GM13976 (cell line): ENCODE measurements at regions not wholly inside any gene's neighbourhood (a gene's known extent, or its start where the extent isn't known, plus 50 kb on each side); places are given as distances from the start of the nearest gene placed in this dataset.
"Not testable (repeated sequence)": the region's sequence is repeated elsewhere in the genome, so short reads cannot be mapped to it uniquely, and the experiment has no call there.

ENCODE experiments used
- DNase-seq: peaks from one replicate; pipeline ENCODE4 v3.0.0; 2012; ENCODE audit warnings: low spot score
- in situ Hi-C: fragments of 300-500 bp; cut with MboI; formaldehyde crosslinking; loops from one replicate; pipeline ENCODE4 v1.12.0; 2022; ENCODE audit warnings: low sequenced_read_pairs, mixed read lengths, inconsistent platforms; ENCODE audit not compliant: unreplicated experiment
- TF ChIP-seq, protein P1 (sequence below): IDR thresholded peaks from 2 replicates; pipeline ENCODE4 v1.5.1; 2012; ENCODE audit warnings: borderline replicate concordance, mild to moderate bottlenecking; ENCODE audit not compliant: insufficient read depth; ENCODE audit errors: extremely low read depth, missing control alignments, control extremely low read depth

DNA sequence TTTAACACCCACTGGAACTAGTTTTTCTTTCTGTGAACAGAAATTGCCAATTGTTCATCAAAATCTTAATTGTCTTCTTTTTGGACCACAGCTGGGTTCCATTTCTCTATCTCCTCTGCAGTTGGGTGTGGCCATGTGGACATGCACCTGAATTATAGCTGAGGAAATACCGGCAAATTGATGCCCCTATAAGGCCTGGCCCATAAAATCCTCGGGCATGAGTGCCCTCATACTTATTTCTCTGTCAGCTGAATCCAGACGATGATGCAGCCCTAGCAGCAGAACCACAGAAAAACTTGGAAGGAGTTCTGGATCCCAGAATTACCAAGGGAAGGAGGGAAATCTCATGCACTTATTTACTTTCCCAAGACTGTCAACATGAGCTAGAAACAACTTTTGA lies 249.0 kb downstream of the CYRIA start:
- TF ChIP-seq, protein P1, sequence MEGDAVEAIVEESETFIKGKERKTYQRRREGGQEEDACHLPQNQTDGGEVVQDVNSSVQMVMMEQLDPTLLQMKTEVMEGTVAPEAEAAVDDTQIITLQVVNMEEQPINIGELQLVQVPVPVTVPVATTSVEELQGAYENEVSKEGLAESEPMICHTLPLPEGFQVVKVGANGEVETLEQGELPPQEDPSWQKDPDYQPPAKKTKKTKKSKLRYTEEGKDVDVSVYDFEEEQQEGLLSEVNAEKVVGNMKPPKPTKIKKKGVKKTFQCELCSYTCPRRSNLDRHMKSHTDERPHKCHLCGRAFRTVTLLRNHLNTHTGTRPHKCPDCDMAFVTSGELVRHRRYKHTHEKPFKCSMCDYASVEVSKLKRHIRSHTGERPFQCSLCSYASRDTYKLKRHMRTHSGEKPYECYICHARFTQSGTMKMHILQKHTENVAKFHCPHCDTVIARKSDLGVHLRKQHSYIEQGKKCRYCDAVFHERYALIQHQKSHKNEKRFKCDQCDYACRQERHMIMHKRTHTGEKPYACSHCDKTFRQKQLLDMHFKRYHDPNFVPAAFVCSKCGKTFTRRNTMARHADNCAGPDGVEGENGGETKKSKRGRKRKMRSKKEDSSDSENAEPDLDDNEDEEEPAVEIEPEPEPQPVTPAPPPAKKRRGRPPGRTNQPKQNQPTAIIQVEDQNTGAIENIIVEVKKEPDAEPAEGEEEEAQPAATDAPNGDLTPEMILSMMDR: no peak
- DNase-seq: no peak
- in situ Hi-C loops: no loop called here

DNA sequence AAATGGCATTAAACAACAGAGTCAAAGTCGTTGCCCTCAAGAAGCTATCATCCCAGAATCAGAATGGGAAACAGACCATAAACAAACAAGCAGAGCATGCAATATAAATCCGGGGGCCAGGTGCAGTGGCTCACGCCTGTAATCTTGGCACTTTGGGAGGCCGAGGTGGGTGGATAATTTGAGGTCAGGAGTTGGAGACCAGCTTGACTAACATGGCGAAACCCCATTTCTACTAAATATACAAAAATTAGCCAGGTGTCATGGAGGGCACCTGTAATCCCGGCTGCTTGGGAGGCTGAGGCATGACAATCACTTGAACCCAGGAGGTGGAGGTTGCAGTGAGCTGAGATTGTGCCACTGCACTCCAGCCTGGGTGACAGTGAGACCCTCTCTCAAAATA lies 249.8 kb downstream of the CYRIA start:
- in situ Hi-C loops, DNase-seq: not testable (repeated sequence)

- TF ChIP-seq, protein P1: no peak
- in situ Hi-C loops: no loop called here
- DNase-seq: no peak
These were observed 251.7 kb downstream of the CYRIA start for GRCh38 chr2:16413947-16414346.

GRCh38 chr2:16413285-16413684 lies 252.3 kb downstream of the CYRIA start:
- in situ Hi-C loops: no loop called here
- no peak for DNase-seq
- TF ChIP-seq, protein P1: no peak

DNA sequence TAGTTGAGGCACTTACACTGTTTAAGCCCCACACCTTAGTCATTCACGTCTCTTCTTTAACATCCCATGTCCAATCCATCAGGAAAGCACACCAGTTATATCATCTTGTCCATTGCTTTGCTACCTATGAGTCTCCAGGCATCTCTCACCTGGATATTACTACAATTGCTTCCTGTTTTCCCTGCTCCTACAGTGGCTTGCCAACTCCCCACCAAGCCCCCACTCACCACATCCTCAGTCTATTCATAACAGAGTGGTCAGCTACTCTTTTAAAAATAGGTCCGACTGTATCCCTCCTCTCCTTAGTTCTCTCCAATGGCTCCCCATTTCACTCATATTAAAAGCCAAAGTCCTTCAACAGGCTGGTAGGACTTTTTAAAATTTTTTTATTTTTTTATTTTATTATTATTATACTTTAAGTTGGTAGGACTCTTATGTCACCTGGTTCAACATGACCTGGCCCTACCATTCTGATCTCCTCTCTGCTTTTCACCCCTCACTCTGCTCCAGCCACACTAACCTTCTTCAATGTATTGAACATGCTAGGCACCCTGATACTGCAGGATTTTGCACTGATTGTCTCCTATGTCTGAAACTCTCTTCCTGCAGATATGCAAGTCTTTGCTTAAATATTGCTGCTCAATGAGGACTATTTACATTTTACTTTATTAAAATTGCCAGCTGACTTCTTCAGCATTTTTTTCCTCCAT lies 253.2 kb downstream of the CYRIA start:
- TF ChIP-seq, protein P1: no peak
- no peak for DNase-seq
- in situ Hi-C loops: no loop called here

DNA sequence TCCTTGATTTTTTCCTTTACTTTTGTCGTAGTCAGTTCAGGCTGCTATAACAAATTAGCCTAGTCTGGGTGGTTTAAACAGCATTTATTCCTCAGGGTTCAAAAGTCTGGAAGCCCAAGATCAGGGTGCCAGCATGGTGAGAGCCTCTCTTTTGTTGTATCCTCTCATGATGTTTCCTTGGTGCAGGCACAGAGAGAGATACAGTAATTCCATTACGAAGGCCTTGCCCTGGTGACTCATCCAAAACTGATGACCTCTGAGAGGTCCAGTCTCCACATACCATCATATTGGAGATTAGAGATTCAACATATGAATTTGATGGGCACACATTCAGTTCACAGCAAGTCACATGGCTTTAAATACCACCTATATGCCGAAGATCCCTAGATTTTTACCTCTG lies 253.8 kb downstream of the CYRIA start:
- in situ Hi-C loops: no loop called here
- TF ChIP-seq, protein P1: no peak
- no peak for DNase-seq

GRCh38 chr2:16409849-16410248 lies 255.8 kb downstream of the CYRIA start:
- in situ Hi-C loops: no loop called here
- DNase-seq: no peak
- TF ChIP-seq, protein P1: no peak
